HG03175 (cell line): ENCODE measurements at regions not wholly inside any gene's neighbourhood (a gene's known extent, or its start where the extent isn't known, plus 50 kb on each side); places are given as distances from the start of the nearest gene placed in this dataset.

Experiments
- ATAC-seq: cut with Tn5 transposase; IDR thresholded peaks from one replicate; pipeline ENCODE4 v1.9.1; 2021; ENCODE audit warnings: mild to moderate bottlenecking, moderate library complexity; ENCODE audit not compliant: unreplicated experiment

DNA sequence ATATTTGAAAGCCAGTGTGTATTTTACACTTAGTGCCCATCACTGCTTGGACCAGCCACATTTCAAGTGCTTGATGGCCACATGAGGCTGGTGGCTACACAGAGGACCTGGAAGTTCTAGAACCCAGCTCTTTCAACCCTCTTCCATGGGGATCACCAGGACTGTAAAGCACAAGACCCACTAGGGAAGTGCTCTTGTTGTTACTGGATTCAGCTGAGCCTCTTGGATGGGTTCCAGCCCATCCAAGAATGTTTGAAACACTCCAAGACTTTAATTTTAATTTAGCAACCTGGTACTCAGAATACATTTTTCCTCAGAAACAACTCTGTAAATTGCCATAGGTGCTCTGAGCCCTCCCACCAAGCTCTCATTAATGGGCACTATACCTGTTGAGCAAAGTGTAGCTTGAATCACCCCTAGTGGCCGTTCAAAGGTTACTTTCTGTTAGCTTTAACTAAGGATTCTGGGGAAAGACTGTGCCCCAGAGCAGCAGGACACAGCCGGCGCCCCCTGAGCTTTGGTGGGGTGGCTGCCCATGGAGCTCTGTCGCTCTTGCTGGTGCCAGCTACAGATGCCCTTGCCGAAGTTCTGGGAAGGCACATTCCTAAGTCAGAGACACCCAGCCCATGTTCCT lies 212.4 kb downstream of the HSD17B3 start:
- ATAC-seq, result no peak

- ATAC-seq, result no peak
Observed at GRCh38 chr9:96088510-96088909, 213.0 kb downstream of the ERCC6L2 start.

DNA sequence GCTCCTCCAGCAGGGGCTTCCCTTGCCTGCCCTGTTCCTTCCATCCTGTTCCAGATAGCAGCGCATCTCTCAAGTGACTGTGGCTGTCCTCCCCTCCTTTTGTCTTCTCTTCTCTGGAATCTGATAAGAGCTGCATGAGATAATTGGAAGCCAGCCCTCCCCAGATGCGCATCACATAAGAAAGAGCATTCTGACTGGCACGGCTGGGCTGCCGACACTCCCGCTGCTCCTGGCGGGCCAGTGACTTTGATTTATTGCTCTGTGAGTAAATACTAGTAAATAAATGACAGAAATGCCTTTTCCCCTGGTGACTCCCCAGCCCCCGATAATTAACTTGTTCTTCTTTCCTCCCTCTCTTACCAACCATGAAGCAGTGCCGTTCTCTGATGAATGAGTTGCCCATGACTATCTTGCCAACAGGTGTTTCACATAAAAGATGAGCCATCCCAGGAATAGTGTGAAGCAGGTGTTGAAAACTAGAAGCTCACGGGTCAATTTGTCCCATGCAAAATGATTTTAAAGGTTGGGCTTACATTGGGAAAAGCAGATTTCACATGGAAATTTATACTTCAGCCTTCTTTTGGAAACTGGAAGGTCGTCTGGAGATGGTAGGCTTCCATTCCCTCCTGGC lies 212.3 kb downstream of the ERCC6L2 start:
- no peak for ATAC-seq

DNA sequence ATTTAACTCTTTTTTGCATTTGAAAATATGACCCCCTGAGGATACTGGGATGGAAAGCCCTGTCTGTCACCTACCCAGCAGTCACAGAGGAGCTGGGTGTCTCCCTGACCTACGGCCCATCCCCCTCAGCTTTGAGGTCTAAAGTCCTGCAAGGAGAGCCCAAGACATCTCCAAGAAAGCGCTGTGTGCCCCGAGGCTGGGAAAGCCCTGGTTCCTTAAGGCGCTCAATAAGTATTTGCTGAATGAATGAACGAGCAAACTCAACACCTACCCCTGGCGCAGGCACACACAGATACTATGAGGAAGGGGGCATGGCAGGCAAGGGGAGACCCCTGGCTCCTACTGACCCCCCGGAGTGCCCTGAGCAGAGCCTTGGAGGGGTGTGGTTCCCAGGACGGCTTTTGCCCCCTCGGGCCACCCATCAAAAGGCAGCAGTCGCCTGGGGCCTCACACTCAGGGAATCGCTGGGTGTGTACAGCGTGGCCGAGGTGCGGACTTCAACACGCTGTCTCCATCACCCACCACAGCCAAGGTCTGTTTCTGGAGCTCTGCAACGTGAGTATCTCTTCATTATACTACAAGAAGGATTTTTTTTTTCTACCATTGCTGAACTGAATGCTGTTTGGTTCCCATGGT lies 211.6 kb downstream of the ERCC6L2 start:
- ATAC-seq, result no peak

DNA sequence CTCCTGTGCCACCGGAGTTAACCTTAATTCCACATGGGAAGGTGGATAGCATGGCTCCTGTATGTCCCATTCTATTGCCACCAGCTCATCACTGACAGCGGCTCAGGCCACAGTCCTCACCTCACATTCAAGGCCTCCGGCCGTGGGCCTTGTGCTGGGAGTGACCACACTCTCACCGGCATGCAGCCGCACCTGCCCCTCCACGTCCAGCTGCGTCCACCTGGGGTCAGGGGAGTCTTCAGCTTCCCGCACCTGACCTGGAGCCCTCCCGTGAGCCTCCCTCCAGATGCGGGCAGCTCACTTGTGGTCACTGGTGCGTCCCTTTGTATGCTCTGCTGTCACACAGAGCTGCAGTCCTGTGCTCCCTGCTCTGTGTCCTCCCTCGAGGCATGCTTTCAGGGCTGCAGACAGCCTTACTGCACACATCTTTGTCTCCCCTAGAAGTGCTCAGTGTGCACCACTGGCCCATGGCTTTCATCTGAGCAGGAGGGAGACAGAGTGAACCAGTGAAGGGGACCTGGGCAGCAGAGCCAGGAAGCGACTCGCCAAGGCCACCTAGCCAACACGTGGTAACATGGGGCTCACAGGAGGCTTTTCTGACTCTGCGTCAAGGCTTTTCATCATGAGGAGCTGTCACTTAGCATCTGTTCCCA lies 210.1 kb downstream of the ERCC6L2 start:
- ATAC-seq, result no peak

DNA sequence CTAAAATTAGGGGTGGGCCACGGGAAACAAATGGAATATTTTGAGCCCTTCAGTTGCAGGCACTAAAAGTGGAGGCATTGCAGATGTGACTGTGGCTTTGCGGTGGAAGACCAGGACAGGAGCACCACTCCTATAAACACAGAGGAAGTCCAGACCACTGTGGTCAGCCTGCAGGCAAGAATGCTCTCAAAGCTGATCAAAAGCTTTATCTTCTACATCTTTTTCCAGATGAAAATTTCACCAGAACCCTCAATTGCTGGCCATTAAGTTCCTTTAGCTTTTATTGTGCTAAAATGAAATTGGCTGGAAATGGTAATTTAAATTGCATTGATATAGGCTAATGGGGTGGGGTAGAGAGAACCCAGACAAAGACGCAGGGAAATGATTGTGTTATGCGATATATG lies 208.8 kb downstream of the ERCC6L2 start:
- no peak for ATAC-seq

DNA sequence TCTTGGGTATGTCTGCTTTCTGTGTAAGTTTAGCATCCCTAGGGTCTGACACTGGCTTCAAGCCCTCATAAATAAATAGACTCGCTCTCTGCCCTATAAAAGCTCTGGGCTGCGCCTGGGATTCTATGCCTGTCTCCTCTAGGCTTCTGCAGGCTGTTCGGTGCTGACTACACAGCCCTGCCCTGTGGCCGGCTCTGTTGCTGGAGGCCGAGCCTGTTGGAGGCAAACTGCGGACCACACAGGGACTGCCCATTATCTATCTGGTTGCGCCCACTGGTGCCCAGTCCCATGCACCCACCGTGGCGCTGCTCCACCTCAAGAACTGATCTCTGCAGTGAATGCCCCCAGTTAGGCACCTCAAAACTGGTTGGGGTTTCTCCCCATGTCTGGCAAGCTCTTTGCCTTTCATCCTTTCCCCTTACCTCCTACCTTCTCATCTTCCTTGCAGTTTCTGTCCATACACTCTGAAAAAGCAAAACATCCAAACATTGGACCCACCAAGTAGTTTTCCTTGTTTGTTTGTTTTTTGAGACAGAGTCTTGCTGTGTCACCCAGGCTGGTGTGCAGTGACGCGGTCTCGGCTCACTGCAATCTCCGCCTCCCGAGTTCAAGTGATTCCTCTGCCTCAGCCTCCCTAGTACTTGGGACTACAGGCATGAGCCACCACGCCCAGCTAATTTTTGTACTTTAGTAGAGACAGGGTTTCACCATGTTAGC lies 207.2 kb downstream of the ERCC6L2 start:
- no peak for ATAC-seq

DNA sequence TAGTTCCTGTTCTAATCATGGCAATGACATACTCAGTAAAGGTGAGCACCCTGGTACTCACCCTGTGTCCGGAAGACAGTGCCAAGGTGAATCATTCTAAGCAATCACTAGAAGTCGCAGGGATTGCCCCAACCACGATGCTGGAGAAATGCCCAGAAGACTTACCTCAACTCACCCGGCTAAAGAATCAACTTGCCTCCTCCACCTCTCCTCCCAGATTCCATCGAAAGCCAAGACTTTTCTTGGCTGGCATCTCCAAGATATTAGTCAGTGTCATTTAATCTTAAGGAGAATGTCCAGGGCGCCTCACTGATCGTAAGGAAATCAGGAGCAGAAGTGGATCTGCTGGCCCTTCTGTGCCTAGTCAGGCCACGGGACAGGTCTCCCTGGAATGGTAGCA lies 204.9 kb downstream of the ERCC6L2 start:
- no peak for ATAC-seq

- no peak for ATAC-seq
Observed at GRCh38 chr9:96079779-96080178, 204.3 kb downstream of the ERCC6L2 start.

- ATAC-seq, result no peak
Observed at GRCh38 chr9:96078897-96079490, 203.5 kb downstream of the ERCC6L2 start.

DNA sequence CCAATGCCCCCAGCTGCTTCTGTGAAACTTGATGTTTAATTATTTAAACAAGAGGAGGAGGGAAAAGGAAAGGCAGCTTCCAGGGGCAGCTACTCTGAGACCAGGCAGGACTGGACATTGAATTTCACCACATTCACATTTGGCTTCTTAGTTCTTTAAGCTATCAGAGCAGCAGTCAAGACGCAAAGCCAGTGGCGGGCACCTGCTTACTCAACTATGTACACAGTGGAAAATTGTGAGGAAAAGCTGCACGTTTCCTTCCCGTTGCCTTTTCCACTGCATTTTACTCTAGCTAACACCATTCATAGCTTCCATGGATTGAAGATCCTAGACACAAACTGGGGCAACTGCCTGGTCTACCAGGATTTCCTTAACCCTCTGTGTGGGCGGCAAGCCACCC lies 200.3 kb downstream of the ERCC6L2 start:
- no peak for ATAC-seq

GRCh38 chr9:96075111-96075510 lies 199.6 kb downstream of the ERCC6L2 start:
- ATAC-seq, result no peak

DNA sequence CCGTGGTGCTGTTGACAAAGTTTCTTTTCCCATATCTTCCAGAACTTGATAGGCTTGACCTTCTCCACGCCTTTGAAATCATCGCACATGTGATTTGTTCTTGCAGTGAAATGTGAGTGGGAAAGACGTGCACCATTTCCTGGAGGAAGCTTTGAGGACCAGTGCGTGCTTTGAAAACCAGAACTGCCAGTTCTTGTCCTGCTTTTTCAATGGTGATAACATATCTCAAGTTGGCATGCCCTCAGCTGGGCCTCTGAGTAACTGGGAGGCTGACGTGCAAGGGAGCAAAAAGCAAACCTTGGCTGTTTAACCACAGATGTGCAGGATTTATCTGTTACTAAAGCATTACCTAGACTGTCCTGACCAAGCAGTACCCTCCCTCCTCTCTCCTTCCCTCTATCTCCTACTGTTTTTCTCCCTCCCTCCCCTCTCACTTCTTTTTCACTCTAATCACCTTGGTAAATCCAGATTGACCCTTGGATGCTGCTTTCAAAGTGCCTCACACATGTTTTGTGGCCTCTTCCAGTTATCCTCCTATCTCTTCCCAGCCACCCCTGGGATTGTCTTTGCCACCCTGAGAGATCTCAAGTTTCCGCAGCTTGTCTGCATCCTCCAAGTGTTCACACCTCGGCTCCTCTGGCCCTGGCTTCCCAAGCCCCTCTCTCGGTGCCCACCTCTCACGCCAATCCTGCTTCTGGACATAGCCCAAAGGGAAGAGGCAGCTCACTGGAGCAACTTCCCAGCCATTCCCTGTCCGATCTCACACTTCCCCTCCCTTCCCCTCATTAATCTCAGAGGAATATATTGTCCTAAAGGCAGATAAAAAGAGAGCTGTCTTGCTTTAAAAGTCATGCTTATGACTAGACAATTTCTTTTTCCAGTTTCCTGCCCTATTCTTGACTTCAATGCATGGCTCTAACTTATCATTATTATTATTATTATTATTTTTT lies 198.3 kb downstream of the ERCC6L2 start:
- no peak for ATAC-seq

GRCh38 chr9:96072930-96073329 lies 197.4 kb downstream of the ERCC6L2 start:
- ATAC-seq, result no peak

- no peak for ATAC-seq
Observed at GRCh38 chr9:96071815-96072124, 196.3 kb downstream of the ERCC6L2 start.

GRCh38 chr9:96071076-96071814 lies 195.8 kb downstream of the ERCC6L2 start:
- no peak for ATAC-seq

DNA sequence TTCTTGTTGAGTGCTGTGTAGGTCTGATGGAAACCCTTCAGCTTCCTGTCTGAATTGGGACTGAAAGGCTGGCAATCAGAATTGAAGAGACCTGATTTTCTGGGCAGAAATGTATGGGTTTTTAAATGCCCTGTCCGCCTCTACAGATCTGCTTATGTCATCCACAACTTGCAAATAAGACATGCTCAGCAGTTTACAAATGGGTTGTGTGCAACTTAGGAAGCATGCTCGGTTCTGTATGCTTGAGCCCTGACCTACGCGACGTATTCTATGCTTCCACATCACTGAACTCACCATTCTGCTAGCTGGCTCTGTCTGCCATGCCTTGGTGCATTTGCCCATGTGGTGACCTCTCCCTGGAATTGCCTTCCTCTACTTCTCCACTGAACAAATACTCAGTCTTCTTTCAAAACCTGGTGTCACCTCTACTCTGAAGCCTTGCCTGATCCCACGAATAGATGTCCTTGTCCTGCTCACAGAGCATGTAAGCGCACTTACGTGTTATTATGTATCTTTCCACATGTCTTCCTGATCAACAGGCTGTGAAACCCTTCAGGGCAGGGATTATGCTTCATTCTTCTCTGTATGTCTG lies 194.2 kb downstream of the ERCC6L2 start:
- ATAC-seq, result no peak

GRCh38 chr9:96068511-96068910 lies 193.0 kb downstream of the ERCC6L2 start:
- no peak for ATAC-seq

DNA sequence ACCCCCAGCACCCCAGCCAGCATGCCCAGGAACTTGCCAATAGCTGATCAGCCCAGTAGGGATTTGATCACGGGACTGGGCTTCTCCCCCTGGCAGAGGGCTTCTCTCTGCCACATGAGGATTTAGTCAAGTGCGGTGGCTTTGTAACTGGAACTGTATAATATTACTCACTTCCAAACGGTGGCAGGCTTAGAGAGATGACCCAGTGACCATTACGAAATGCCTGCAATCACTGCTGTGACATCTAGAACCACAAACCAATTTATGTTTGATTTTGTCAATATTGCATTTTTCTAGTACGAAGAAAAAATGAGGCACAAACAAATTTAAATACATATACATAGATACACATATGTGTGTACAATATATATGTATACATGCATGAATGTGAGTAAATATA lies 192.1 kb downstream of the ERCC6L2 start:
- no peak for ATAC-seq
